Endodermal cell (in vitro differentiated cells): ENCODE measurements at regions not wholly inside any gene's neighbourhood (a gene's known extent, or its start where the extent isn't known, plus 50 kb on each side); places are given as distances from the start of the nearest gene placed in this dataset.

Source experiments
- DNase-seq: peaks from one replicate; pipeline ENCODE4 v3.0.0-alpha.2; 2017
- H3K27ac ChIP-seq: 2 replicates; pipeline ENCODE4 v1.5.1; 2013; ENCODE audit warnings: mild to moderate bottlenecking, low read depth, low read length, moderate library complexity
- H3K27me3 ChIP-seq: 2 replicates; pipeline ENCODE4 v1.6.1; 2013; ENCODE audit warnings: mild to moderate bottlenecking, low read length, moderate library complexity; ENCODE audit not compliant: insufficient read depth, control insufficient read depth, poor library complexity, severe bottlenecking
- H3K36me3 ChIP-seq: 2 replicates; pipeline ENCODE4 v1.7.0; 2013; ENCODE audit warnings: mild to moderate bottlenecking, low read length, moderate library complexity; ENCODE audit not compliant: control insufficient read depth, insufficient read depth
- H3K4me1 ChIP-seq: one replicate; pipeline ENCODE4 v1.7.0; 2013; ENCODE audit warnings: low read length; ENCODE audit not compliant: control insufficient read depth, insufficient read depth
- H3K4me3 ChIP-seq: 2 replicates; pipeline ENCODE4 v1.5.1; 2013; ENCODE audit warnings: mild to moderate bottlenecking, low read length, moderate library complexity
- H3K9ac ChIP-seq: 2 replicates; pipeline ENCODE4 v1.6.1; 2013; ENCODE audit warnings: mild to moderate bottlenecking, low read length, moderate library complexity; ENCODE audit not compliant: poor library complexity, severe bottlenecking; ENCODE audit errors: extremely low read depth
- H3K9me3 ChIP-seq: 2 replicates; pipeline ENCODE4 v1.6.1; 2013; ENCODE audit warnings: mild to moderate bottlenecking, low read length, moderate library complexity; ENCODE audit not compliant: control insufficient read depth
- H3K27ac Mint-ChIP-seq: 2 replicates; pipeline ENCODE4 v1.8.0; 2020; ENCODE audit warnings: mixed read lengths
- H3K27me3 Mint-ChIP-seq: 2 replicates; pipeline ENCODE4 v1.8.0; 2021; ENCODE audit warnings: mild to moderate bottlenecking, mixed read lengths; ENCODE audit not compliant: insufficient read depth
- H3K36me3 Mint-ChIP-seq: 2 replicates; pipeline ENCODE4 v1.8.0; 2020; ENCODE audit warnings: low read depth, mixed read lengths
- H3K4me1 Mint-ChIP-seq: 2 replicates; pipeline ENCODE4 v1.8.0; 2020; ENCODE audit warnings: mixed read lengths
- H3K4me3 Mint-ChIP-seq: 2 replicates; pipeline ENCODE4 v1.8.0; 2020; ENCODE audit warnings: mild to moderate bottlenecking, moderate library complexity, mixed read lengths
- H3K9me3 Mint-ChIP-seq: 2 replicates; pipeline ENCODE4 v1.8.0; 2020; ENCODE audit warnings: mild to moderate bottlenecking, mixed read lengths
- CTCF ChIP-seq: fragments of 200-600 bp; sonication (generic); conservative IDR thresholded peaks from 2 replicates; pipeline ENCODE4 v1.5.0; 2021; ENCODE audit warnings: antibody characterized with exemption, mild to moderate bottlenecking
- WGBS, 2 experiments: methylation state at CpG; one replicate each; pipeline versions ENCODE4 v1.1.5 to v1.1.7; 2013; ENCODE audit warnings: missing lambda C conversion rate in 2 of 2, mixed read lengths in 1 of 2; ENCODE audit not compliant: insufficient coverage in 1 of 2, insufficient read length in 1 of 2; 5-methylcytosine and 5-hydroxymethylcytosine counted together

- H3K27me3 Mint-ChIP-seq: peaks cover 10% of the 10 kb centered on the region
- no peaks in the 10 kb centered on the region for H3K36me3 Mint-ChIP-seq
- Histone ChIP-seq H3K27me3 (no peaks in the 10 kb centered on the region), H3K27ac (no peak overlapping the region), H3K4me3 (no peak overlapping the region), H3K9me3 (no peaks in the 10 kb centered on the region), H3K9ac (no peak overlapping the region), H3K4me1 (no peaks in the 10 kb centered on the region), H3K36me3 (no peaks in the 10 kb centered on the region)
- H3K4me1 Mint-ChIP-seq: peaks cover 5% of the 10 kb centered on the region
- no peak for TF ChIP-seq CTCF
- 94 to 96% methylated on average over 6 of the region's 6 CpGs for WGBS, 2 experiments
- H3K4me3 Mint-ChIP-seq: no peak overlapping the region
- peak; percentile 6 for DNase-seq
- H3K9me3 Mint-ChIP-seq: no peaks in the 10 kb centered on the region
- H3K27ac Mint-ChIP-seq: no peak overlapping the region
Observed at GRCh38 chr4:24669751-24670150, 85.4 kb upstream of the DHX15 start.

- no peak for DNase-seq
- Mint-ChIP-seq H3K4me1 (peaks cover 2% of the 10 kb centered on the region), H3K36me3 (no peaks in the 10 kb centered on the region), H3K4me3 (no peak overlapping the region), H3K27me3 (peaks cover 7% of the 10 kb centered on the region), H3K27ac (no peak overlapping the region), H3K9me3 (peaks cover 12% of the 10 kb centered on the region)
- H3K27ac ChIP-seq: no peak overlapping the region
- no peaks in the 10 kb centered on the region for H3K9me3 ChIP-seq
- H3K4me3 ChIP-seq: no peak overlapping the region
- TF ChIP-seq CTCF: no peak
- no peaks in the 10 kb centered on the region for H3K36me3 ChIP-seq
- no peak overlapping the region for H3K9ac ChIP-seq
- H3K4me1 ChIP-seq: no peaks in the 10 kb centered on the region
- 94 to 98% methylated on average over 7 of the region's 7 CpGs for WGBS, 2 experiments
- no peaks in the 10 kb centered on the region for H3K27me3 ChIP-seq
Observed at GRCh38 chr4:24671849-24672248, 87.5 kb upstream of the DHX15 start.

GRCh38 chr4:24672880-24673279 lies 88.5 kb upstream of the DHX15 start:
- no peak overlapping the region for H3K27ac ChIP-seq
- no peaks in the 10 kb centered on the region for H3K4me1 ChIP-seq
- no peak for DNase-seq
- Mint-ChIP-seq H3K4me3 (no peak overlapping the region), H3K36me3 (no peaks in the 10 kb centered on the region), H3K4me1 (no peaks in the 10 kb centered on the region), H3K27ac (no peak overlapping the region), H3K27me3 (peaks cover 7% of the 10 kb centered on the region), H3K9me3 (peaks cover 13% of the 10 kb centered on the region)
- no peak for TF ChIP-seq CTCF
- H3K27me3 ChIP-seq: no peaks in the 10 kb centered on the region
- H3K9me3 ChIP-seq: no peaks in the 10 kb centered on the region
- WGBS, 2 experiments: 93 to 96% methylated on average over 7 to 8 of the region's 8 CpGs
- H3K9ac ChIP-seq: no peak overlapping the region
- no peaks in the 10 kb centered on the region for H3K36me3 ChIP-seq
- no peak overlapping the region for H3K4me3 ChIP-seq
